Keratinocyte (primary cell): ENCODE measurements at regions not wholly inside any gene's neighbourhood (a gene's known extent, or its start where the extent isn't known, plus 50 kb on each side); places are given as distances from the start of the nearest gene placed in this dataset.

Source experiments
- EZH2 ChIP-seq: IDR thresholded peaks from one replicate; pipeline ENCODE4 v1.6.1; 2012; ENCODE audit warnings: inconsistent platforms, mild to moderate bottlenecking, low read length, moderate library complexity
- TF ChIP-seq, protein P1 (sequence below), 3 experiments: IDR thresholded peaks in 1 of 3; conservative IDR thresholded peaks in 1 of 3; optimal IDR thresholded peaks in 1 of 3; 2 replicates in 2 of 3; 3 replicates in 1 of 3; pipeline versions ENCODE3 to v1.5.1; 2011; ENCODE audit warnings: low read length in 3 of 3, mild to moderate bottlenecking in 3 of 3, moderate library complexity in 2 of 3, control low read depth in 1 of 3, inconsistent platforms in 1 of 3; ENCODE audit not compliant: insufficient read depth in 2 of 3; ENCODE audit errors: extremely low read depth in 1 of 3

DNA sequence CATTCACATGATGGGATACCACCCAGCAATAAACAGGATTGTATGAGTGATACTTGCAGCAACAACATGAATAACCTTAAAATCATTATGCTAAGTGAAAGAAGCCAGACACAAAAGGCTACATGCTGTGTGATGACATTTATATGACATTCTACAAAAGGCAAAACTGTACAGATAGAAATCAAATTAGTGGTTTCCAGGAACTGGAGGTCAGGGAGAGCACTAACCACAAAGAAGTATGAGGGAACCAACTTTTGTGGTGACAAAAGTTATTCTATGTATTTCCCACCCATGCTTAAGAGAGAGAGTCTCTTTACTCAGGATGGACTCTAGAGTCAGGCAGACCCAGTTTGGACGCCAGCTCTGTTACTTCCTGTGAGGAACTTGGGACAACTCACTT lies 364.5 kb upstream of the DAB1 start:
- no peak for TF ChIP-seq EZH2
- TF ChIP-seq, protein P1, sequence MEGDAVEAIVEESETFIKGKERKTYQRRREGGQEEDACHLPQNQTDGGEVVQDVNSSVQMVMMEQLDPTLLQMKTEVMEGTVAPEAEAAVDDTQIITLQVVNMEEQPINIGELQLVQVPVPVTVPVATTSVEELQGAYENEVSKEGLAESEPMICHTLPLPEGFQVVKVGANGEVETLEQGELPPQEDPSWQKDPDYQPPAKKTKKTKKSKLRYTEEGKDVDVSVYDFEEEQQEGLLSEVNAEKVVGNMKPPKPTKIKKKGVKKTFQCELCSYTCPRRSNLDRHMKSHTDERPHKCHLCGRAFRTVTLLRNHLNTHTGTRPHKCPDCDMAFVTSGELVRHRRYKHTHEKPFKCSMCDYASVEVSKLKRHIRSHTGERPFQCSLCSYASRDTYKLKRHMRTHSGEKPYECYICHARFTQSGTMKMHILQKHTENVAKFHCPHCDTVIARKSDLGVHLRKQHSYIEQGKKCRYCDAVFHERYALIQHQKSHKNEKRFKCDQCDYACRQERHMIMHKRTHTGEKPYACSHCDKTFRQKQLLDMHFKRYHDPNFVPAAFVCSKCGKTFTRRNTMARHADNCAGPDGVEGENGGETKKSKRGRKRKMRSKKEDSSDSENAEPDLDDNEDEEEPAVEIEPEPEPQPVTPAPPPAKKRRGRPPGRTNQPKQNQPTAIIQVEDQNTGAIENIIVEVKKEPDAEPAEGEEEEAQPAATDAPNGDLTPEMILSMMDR (optimal IDR thresholded peaks at IDR 0.05 in 1 of 3, IDR thresholded peaks at IDR 0.05 in 1 of 3, conservative IDR thresholded peaks at IDR 0.05 in 1 of 3; ENCODE audit: extremely low read depth in 1 of 3, insufficient read depth in 2 of 3, low read length in 3 of 3), result no peak
